ENCODE measurements at regions not wholly inside any gene's neighbourhood (a gene's known extent, or its start where the extent isn't known, plus 50 kb on each side); places are given as distances from the start of the nearest gene placed in this dataset.
A peak's percentile ranks its signal among the peaks of the same experiment; 100 is the strongest.

DNA sequence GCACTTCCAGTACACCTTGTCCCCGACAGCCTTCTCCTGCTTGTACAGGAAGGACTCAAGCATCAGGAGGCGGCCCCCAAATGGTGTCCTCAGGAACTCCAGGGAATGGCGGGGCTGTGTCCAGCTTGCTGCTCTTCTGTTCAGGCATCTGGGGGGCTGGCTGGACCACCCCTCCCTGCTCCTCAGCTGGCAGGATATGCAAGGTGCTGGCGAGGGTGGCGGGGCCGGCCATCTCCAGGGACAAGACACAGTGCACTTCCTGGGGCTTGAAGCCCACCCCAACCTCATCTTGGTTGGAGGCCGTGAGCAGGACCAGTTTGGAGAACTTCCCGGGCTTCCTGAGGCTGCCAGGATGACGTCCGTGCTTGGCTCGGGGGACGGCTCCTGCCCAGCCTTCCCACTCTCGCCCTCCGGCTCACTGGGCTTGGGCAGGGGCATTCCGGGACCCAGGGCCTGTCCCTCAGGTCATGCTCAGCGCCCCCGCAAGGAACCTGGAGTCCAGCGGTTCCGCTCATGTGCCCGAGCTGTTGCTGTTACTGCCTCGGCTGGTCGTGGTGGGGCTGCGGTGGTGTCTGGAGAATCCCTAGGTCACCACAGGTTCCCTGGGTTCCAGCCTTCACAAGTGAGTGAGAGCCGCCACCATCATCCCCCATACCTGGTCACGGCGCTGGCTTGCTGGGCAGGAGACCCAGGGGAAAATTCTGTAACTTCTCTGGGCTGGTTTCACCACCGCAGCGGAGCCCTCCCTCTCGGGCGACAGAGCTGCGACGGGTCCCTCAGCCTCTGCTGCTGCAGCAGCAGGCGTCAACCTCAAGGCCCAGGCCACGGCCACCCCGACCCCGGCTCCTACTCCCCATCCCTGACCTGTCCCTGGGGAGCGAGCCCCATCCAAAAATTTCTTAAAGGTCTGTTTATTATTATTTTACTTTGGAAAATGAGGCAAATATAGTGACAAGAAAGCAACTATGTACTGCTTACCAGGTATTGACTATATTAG is 82.8 kb upstream of the FXR1 start:
- TF ChIP-seq, protein P1, sequence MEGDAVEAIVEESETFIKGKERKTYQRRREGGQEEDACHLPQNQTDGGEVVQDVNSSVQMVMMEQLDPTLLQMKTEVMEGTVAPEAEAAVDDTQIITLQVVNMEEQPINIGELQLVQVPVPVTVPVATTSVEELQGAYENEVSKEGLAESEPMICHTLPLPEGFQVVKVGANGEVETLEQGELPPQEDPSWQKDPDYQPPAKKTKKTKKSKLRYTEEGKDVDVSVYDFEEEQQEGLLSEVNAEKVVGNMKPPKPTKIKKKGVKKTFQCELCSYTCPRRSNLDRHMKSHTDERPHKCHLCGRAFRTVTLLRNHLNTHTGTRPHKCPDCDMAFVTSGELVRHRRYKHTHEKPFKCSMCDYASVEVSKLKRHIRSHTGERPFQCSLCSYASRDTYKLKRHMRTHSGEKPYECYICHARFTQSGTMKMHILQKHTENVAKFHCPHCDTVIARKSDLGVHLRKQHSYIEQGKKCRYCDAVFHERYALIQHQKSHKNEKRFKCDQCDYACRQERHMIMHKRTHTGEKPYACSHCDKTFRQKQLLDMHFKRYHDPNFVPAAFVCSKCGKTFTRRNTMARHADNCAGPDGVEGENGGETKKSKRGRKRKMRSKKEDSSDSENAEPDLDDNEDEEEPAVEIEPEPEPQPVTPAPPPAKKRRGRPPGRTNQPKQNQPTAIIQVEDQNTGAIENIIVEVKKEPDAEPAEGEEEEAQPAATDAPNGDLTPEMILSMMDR (conservative IDR thresholded peaks at IDR 0.05), result no peak
- H3K27ac ChIP-seq, result no peak overlapping the region

DNA sequence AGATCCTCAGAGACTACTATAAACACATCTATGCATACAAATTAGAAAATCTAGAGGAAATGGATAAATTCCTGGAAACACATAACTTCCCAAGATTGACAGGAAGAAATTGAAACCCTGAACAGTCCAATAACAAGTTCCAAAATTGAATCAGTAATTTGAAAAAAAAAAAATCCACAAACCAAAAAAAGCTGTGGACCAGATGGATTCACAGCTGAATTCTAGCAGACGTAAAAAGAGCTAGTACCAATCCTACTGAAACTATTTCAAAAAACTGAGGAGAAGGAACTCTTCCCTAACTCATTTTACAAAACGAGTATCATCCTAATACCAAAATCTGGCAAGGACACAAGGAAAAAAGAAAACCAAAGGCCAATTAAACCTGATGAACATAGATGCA is 77.0 kb upstream of the FXR1 start:
- no peak overlapping the region for H3K27ac ChIP-seq
- TF ChIP-seq, protein P1 (conservative IDR thresholded peaks at IDR 0.05), result no peak

DNA sequence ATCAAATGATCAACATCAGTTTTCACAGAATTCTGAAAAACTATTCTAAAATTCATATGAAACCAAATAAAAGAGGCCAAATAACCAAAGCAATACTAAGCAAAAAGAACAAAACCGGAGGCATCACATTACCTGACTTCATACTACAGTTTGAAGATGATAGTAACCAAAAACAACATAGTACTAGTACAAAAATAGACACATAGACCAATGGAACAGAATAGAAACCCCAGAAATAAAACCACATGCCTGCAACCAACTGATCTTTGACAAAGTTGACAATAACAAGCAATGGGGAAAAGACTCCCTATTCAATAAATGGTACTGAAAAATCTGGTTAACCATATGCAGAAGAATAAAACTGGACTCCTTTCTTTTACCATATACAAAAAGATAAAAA is 75.7 kb upstream of the FXR1 start:
- TF ChIP-seq, protein P1 (conservative IDR thresholded peaks at IDR 0.05), result no peak
- no peak overlapping the region for H3K27ac ChIP-seq

DNA sequence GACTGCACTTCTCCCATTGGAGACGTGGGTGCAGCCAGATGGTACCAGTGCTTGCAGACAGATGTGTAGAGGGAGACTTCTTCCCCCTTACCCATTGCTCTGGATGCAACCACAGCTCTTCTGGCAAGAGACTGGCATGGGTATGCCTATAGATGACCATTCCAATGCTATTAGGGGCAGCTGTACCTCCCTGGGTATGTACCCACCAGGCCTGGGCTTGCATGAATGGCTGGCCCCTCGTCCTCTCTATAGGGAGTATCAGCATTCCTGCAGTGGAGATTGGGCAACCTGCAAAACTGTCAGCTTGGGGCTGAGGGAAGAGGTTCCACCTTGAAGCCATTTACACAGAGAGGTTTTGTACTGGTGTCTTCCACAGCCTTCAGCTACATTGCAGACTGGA is 57.6 kb upstream of the FXR1 start:
- TF ChIP-seq, protein P1 (conservative IDR thresholded peaks at IDR 0.05), result no peak
- H3K27ac ChIP-seq, result no peak overlapping the region

DNA sequence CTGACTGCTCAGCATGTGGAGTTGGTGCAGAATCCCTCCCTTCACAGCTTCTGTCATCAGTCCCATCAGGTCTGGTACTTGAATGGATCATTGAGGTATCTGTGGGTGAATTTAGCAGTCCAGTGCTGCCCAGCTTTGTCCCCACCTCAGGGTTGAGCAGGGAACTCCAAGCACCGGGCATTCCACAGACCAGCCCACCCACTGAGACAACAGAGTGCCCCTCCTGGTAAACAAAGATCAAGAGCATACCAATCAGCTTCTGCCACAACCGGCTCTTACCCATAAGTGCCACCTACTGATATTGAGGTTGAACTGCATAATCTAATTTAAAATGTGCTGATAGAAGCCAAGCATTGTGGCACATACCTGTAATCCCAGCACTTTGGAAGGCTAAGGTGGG is 57.1 kb upstream of the FXR1 start:
- no peak overlapping the region for H3K27ac ChIP-seq

DNA sequence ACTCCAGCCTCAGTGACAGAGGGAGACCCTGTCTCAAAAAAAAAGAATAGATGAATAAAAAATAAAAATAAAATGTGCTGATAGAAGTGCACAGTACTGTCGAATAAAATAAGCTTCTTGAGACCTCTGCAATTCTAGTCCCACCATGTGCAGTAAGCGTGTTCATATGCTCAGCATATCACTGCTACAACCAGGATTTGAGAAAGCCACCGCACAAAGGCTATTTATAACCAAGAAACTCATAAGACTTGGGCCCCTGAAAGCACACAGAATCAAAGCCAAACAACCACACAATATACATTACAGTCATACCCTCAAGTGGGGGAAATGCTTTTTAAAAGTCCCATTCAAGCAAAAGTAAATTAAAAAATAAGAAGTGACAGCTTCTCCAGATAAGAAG is 56.5 kb upstream of the FXR1 start:
- no peak overlapping the region for H3K27ac ChIP-seq
- TF ChIP-seq, protein P1 (conservative IDR thresholded peaks at IDR 0.05), result no peak

More for the DNA sequence above, 57.1 kb upstream of the FXR1 start:
- TF ChIP-seq, protein P1 (conservative IDR thresholded peaks at IDR 0.05), result peak; percentile 60

DNA sequence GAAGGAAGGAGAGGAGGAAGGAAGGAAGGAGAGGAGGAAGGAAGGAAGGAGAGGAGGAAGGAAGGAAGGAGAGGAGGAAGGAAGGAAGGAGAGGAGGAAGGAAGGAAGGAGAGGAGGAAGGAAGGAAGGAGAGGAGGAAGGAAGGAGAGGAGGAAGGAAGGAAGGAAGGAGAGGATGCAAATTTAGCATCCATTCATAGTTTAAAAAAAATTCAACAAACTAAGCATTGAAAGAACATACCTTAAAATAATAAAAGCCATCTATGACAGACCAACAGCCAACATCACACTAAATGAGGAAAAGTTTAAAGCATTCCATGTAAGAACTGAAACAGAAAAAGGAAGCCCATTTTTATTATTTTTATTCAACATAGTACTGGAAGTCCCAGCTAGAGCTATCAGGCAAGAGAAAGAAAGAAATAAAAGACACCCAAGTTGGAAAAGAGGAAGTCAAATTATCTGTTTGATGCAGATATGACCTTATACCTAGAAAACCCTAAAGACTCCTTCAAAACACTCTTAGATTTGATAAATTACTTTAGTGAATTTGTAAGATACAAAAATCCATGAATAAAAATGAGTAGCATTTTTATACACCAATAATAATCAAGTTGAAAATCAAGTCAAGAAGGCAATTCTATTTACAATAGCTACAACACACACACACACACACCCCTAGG is 52.2 kb upstream of the FXR1 start:
- H3K27ac ChIP-seq, result no peak overlapping the region
- TF ChIP-seq, protein P1 (conservative IDR thresholded peaks at IDR 0.05), result no peak

Measured in VCaP (cell line).